ENCODE measurements at regions not wholly inside any gene's neighbourhood (a gene's known extent, or its start where the extent isn't known, plus 50 kb on each side); places are given as distances from the start of the nearest gene placed in this dataset.

- Histone ChIP-seq H3K4me3 (ENCODE audit: low read depth in 2 of 2, low read length in 2 of 2) (no peak overlapping the region), H3K4me1 (ENCODE audit: control insufficient read depth, insufficient read depth, low read length) (no peaks in the 10 kb centered on the region), H3K27me3 (ENCODE audit: control insufficient read depth, insufficient read depth, low read length) (no peaks in the 10 kb centered on the region), H3K36me3 (ENCODE audit: control insufficient read depth, insufficient read depth, low read length) (no peaks in the 10 kb centered on the region; the same call in 1 of the 2 replicates), H3K9me3 (ENCODE audit: control insufficient read depth, insufficient read depth, low read depth, low read length) (no peaks in the 10 kb centered on the region), H3K27ac (ENCODE audit: low read length) (no peak overlapping the region)
- ChIA-PET CTCF (no interaction called here), POLR2A (no interaction called here)
- in situ Hi-C loops (cut with HindIII; ENCODE audit: low pct_unique_long_range_greater_than_20kb, low sequenced_read_pairs), result no loop called here
- BruUV-seq (replicated peaks), result no TSS peak
- intact Hi-C loops (cut with micrococcal nuclease; ENCODE audit: unreplicated experiment), result no loop called here
- ATAC-seq (no peak), DNase-seq (ENCODE audit: low read depth, low spot score) (no peak)
- TF ChIP-seq TCF7L2 (IDR thresholded peaks at IDR 0.05; ENCODE audit: low read depth, low read length) (no peak), CTCF (IDR thresholded peaks at IDR 0.05) (no peak), SIN3A (IDR thresholded peaks at IDR 0.05; ENCODE audit: borderline replicate concordance, insufficient read depth, low read depth, low read length) (no peak), POLR2AphosphoS5 (IDR thresholded peaks at IDR 0.05; ENCODE audit: low read depth, low read length) (no peak)
- TF ChIP-seq, protein P1, sequence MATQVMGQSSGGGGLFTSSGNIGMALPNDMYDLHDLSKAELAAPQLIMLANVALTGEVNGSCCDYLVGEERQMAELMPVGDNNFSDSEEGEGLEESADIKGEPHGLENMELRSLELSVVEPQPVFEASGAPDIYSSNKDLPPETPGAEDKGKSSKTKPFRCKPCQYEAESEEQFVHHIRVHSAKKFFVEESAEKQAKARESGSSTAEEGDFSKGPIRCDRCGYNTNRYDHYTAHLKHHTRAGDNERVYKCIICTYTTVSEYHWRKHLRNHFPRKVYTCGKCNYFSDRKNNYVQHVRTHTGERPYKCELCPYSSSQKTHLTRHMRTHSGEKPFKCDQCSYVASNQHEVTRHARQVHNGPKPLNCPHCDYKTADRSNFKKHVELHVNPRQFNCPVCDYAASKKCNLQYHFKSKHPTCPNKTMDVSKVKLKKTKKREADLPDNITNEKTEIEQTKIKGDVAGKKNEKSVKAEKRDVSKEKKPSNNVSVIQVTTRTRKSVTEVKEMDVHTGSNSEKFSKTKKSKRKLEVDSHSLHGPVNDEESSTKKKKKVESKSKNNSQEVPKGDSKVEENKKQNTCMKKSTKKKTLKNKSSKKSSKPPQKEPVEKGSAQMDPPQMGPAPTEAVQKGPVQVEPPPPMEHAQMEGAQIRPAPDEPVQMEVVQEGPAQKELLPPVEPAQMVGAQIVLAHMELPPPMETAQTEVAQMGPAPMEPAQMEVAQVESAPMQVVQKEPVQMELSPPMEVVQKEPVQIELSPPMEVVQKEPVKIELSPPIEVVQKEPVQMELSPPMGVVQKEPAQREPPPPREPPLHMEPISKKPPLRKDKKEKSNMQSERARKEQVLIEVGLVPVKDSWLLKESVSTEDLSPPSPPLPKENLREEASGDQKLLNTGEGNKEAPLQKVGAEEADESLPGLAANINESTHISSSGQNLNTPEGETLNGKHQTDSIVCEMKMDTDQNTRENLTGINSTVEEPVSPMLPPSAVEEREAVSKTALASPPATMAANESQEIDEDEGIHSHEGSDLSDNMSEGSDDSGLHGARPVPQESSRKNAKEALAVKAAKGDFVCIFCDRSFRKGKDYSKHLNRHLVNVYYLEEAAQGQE (IDR thresholded peaks at IDR 0.05; ENCODE audit: insufficient read depth in 1 of 2, low read depth in 2 of 2, low read length in 1 of 2), result no peak
Measured at GRCh38 chr12:104840262-104840661, 117.8 kb downstream of the SLC41A2 start.

DNA sequence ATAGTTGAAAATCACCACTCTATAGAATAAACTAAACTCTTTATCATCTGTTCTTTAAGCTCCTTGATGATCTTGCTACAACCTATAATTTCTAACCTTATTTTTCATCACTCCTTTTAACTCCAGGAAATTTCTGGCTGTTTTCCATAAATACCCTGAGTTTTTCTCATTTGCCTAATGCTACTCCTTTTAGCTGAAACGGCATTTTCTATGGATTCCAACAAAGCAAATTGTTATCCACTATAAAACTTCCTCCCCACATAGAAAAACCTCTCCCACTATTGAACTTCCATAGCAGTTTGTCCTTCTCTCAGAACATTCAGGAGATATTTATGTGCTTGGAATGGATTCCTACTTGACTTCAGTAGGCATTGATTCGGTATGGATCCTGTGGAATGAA is 122.8 kb downstream of the SLC41A2 start:
- ChIA-PET POLR2A (no interaction called here), CTCF (no interaction called here)
- in situ Hi-C loops (cut with HindIII; ENCODE audit: low pct_unique_long_range_greater_than_20kb, low sequenced_read_pairs), result no loop called here
- Histone ChIP-seq H3K36me3 (ENCODE audit: control insufficient read depth, insufficient read depth, low read length) (no peaks in the 10 kb centered on the region), H3K27ac (ENCODE audit: low read length) (no peak overlapping the region), H3K4me1 (ENCODE audit: control insufficient read depth, insufficient read depth, low read length) (no peaks in the 10 kb centered on the region), H3K9me3 (ENCODE audit: control insufficient read depth, insufficient read depth, low read depth, low read length) (no peaks in the 10 kb centered on the region), H3K27me3 (ENCODE audit: control insufficient read depth, insufficient read depth, low read length) (no peaks in the 10 kb centered on the region), H3K4me3 (ENCODE audit: low read depth in 2 of 2, low read length in 2 of 2) (no peak overlapping the region)
- no TSS peak for BruUV-seq (replicated peaks)
- TF ChIP-seq, protein P1 (IDR thresholded peaks at IDR 0.05; ENCODE audit: insufficient read depth in 1 of 2, low read depth in 2 of 2, low read length in 1 of 2), result no peak
- TF ChIP-seq SIN3A (IDR thresholded peaks at IDR 0.05; ENCODE audit: borderline replicate concordance, insufficient read depth, low read depth, low read length) (no peak), POLR2AphosphoS5 (IDR thresholded peaks at IDR 0.05; ENCODE audit: low read depth, low read length) (no peak), CTCF (IDR thresholded peaks at IDR 0.05) (no peak), TCF7L2 (IDR thresholded peaks at IDR 0.05; ENCODE audit: low read depth, low read length) (no peak)
- DNase-seq (ENCODE audit: low read depth, low spot score) (no peak), ATAC-seq (no peak)
- intact Hi-C loops (cut with micrococcal nuclease; ENCODE audit: unreplicated experiment), result no loop called here
